DMS114 treated with DMSO at 0.1 percent for 48 hours (cell line): ENCODE measurements at regions not wholly inside any gene's neighbourhood (a gene's known extent, or its start where the extent isn't known, plus 50 kb on each side); places are given as distances from the start of the nearest gene placed in this dataset.
"Not testable (repeated sequence)": the region's sequence is repeated elsewhere in the genome, so short reads cannot be mapped to it uniquely, and the experiment has no call there.

Experiments
- DNase-seq: peaks from one replicate; lab custom pipeline; 2025; ENCODE audit not compliant: unreplicated experiment; lab: John Stamatoyannopoulos, UW

DNA sequence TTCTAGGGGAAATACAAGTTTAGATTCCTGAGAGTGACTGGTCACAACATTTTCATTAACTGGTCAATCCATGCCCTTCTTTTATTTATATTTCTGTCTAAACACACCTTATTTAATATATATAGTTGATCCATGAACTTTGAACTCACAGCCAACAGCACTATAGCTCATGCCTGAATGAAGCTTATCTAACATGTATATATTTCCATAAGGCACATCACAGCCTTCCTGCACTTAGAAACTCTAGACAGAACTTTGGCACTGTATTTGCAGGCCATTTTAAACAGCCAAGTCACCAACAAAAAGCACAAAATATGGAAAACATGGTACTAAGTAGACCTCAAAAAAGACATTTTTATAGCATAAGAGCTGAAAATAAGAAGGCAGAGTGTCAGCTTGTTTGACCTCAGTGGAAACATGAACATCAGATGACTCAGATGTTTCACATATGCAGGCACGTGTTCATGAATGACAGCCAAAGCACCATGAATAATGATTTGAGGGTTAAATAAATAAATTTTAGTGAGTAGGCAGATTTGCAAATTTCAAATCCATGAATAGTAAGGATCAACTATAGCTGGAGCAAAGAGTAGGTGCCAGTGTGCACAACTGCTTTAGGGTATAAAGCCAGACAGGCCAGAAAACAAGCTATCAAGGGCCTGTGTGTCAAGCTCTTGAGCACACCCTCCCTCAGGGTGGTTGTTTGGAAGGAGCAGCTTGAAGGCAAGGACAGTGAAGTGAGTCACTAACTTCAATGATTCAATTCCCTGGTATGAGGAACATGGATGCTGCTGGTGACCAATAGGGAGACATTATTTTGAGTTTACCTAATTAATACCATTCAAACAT is 88.9 kb upstream of the NT5E start:
- no peak for DNase-seq

DNA sequence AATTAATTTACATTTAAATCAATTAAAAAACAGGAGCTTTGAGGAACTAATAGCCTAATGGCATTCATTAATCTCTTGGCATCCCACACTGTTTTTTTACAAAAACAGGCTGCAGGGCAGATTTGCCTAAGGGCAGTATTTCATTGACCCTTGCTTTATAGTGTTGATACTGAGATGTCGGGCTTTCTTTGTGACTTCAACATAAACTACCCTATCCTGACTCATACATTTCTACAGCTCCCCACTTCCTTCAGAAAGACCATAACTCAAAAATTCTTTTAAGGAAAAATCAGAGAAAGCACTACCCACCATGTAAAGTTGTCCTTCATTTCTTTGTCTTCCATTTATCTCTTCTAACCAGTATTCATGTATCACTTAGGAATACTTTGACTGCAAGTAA is 92.2 kb upstream of the NT5E start:
- no peak for DNase-seq

DNA sequence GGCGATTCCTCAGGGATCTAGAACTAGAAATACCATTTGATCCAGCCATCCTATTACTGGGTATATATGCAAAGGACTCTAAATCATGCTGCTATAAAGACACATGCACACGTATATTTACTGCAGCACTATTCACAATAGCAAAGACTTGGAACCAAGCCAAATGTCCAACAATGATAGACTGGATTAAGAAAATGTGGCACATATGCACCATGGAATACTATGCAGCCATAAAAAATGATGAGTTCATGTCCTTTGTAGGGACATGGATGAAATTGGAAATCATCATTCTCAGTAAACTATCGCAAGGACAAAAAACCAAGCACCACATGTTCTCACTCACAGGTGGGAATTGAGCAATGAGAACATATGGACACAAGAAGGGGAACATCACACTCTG is 93.1 kb upstream of the NT5E start:
- DNase-seq: not testable (repeated sequence)

DNA sequence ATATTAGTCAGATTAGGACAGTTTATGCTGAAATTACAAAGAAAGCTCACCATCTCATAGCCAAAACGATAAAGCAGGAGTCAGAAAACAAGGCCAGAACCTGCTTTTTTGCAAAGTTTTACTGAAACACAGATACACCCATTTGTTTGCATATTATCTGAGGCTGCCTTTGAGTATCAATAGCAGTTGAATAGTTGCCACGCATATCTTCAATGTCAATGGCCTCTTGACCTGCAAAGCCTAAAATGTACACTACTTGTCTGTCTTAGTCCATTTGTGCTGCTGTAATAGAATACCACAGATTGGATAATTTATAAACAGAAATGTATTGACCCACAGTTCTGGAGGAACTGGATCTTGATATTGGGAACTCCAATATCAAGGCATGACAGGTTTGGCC is 94.1 kb upstream of the NT5E start:
- DNase-seq: no peak

DNA sequence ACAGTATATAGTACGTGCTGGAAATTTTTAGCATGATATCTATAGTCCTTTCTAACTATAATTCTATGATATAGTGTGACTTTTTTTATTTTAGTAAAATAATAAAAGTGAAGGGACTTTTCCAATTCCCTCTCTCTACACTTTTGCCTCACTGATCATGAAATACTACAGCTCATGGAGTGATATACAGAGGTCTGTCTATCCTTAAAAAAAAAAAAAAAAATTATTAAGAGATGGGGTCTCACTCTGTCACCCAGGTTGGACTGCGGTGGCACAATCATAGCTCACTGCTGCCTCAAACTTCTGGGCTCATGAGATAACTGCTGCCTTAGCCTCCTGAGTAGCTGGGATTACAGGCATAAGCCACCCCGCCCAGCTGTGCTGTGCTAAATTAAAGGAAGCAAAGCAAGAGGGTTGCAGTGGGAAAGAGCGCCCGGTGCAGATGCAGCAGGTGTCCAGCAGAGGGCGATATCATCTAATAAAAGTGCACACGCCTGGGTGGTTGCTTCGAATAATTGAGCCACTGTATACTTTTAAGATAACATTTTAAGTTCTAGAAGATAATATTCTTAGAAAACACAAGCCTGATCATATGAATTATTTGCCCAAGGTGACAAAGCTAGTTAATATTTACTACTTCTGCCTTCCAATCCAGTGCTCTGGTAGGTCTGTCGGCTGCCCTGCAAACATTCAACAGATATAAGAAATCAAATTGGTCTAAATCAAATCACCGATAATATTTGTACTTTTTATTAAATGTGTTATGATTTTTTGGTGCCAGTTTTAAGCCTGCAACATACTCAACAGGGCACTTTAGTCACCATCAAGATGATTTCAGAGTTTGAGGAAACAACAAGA is 94.9 kb upstream of the NT5E start:
- DNase-seq: peak; percentile 51

DNA sequence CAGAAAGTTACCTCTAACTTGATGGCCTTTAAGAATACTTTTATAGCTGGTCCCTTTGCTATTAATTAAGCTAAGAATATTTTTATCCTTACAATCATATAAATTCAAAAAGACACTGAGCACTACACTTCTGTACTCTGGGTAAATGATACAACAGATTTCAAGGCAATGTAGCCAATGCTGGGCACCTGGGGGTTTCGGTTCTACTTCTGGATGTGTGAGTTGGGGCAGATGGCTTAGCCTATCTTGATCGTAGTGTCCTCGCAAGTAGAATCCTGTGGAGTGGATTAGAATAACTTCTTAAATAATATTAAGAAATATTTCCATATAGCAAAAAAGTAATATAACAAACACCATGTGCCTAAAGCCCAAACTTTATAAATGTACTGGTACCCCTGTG is 96.9 kb upstream of the NT5E start:
- no peak for DNase-seq

DNA sequence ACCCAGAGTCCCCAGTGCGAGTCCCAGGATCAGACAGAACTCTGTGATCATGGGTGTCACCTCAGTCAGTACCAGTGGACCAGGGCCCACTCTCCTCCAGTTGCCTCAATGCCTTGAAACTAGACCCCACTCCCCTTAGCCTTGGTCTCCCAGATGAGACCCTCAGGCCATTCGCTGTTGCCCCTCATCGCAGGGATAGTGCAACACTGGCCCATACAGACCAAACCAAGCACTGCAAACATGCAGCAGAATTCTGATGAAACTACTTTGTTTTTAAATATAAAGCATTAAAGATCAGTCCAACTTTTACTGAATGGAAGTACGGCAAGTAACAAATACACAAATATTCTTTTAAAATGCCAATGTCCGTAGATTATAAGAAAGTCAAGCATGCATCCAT is 101.2 kb upstream of the NT5E start:
- no peak for DNase-seq

DNA sequence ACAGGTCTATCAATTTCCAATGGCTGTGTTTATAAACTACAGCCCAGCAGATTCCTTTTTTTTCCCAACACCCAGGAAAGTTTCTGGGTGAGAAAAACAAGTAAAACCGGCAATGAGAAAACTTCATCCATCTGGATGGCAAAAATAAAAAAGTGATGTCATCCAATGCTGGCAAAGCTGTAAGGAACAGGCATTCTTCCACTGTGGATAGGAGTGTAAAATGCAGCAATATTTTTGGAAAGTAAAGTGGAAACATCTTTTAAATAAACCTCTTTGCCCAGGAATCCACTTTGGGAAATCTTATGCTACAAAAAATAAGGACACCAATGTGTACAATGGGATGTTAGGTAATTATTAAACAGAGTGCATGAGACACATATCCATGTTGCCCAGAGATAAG is 102.1 kb upstream of the NT5E start:
- no peak for DNase-seq

DNA sequence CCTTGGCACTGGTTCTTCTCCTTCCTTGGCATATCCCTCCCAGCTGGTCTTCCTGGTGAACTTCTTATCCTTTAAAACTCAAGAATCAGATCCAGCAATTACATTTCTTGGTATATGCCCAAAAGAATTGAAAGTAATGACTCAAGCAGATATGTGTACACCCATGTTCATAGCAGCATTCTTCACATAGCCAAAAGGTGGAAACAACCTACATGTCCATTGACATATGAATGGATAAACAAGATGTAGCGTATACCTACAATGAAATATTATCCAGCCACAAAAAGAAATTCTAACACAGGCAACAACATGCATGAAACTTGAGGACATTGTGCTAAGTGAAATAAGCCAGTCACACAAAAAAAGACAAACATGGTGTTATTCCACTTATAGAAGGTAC is 103.7 kb upstream of the NT5E start:
- no peak for DNase-seq

DNA sequence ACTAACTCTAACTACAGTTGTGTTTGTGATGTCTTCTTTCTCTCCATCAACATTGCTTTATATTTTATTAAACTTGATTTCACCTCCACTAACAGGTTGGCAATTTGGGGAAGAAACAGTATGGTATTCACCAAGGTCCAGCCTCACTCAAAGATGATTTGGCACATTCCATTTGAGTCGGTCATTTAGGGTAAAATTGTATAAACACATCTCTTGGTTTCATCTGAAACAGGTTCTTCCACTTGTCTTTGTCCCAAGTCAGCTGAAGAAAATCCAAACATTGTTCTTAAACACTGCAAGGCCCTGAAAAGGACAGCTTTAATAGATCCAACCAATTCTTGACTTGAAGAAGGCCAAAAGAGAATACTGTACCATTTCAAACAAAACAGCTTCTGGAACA is 104.9 kb upstream of the NT5E start:
- DNase-seq: no peak

DNA sequence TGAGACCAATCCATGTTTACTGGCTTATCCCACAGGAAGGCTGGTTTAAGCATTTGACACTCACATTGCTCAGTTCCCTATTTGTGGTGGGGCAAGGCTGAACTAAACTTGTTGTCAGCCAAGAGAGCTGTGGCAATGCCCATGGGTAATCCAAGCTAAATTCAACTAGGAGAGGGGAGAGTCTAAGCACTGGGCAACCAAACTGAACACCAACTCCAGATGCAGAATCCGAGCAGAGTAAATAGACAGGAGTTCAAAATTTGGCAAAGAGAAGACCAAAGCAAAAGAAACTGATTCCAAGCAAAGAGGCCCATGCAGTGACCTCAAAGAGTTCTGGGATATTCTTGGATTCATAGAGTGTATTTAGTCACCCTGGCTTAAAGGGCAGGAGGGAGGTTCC is 106.5 kb upstream of the NT5E start:
- no peak for DNase-seq

DNA sequence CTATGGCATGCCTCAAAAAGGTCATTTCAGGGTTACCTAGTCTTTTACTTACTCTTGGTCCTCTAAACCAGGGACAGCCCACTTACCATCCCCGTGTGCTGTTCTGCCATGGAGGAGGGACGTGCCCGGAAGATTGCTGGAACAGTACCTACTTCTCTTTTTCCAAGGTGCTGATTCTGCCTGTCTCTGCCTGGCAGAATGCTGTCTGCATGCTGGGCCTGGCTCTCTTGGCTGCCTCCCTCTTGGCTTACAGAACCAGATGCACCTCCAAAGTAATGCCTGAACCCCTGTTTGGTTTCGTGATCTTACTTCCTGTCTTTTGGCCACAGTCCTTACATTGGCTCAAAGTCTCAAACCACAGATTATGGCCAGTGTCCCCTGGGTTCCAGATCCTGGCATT is 120.7 kb upstream of the NT5E start:
- no peak for DNase-seq

DNA sequence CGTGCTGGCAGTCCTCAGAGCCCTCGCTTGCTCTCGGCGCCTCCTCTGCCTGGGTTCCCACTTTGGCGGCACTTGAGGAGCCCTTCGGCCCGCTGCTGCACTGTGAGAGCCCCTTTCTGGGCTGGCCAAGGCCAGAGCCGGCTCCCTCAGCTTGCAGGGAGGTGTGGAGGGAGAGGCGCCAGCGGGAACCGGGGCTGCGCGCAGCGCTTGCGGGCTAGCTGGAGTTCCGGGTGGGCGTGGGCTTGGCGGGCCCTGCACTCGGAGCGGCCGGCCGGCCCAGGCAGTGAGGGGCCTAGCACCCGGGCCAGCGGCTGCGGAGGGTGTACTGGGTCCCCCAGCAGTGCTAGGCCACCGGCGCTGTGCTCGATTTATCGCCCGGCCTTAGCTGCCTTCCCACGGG is 124.1 kb upstream of the NT5E start:
- not testable (repeated sequence) for DNase-seq

DNA sequence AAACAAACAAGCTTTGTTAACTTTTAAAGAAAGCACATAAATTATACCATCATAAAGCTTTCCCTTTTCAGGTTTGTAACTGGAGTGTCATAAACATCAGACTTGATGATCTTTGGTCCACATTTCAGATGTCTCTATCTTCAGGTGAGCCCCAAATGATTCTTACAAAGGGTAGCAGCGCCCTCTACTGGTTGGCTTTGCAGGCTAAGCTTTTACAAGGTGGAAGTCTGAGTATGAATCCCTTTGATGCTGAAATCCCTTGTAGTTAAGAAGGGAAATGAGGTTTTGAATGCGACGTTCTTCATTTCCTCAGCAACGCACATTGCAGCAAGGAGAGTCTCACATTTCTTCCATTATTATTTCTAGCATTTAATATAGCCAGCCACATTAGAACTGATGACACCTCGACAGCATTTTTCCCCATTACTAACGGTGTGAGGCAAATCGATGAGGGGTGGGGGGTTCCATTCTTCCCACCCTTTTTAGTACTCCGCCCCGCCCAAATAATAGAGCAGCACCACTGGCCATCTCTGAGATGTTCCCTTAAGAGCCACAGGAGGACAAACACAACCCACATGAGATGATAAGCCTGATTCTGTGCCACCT is 126.3 kb upstream of the NT5E start:
- peak; percentile 10 for DNase-seq

DNA sequence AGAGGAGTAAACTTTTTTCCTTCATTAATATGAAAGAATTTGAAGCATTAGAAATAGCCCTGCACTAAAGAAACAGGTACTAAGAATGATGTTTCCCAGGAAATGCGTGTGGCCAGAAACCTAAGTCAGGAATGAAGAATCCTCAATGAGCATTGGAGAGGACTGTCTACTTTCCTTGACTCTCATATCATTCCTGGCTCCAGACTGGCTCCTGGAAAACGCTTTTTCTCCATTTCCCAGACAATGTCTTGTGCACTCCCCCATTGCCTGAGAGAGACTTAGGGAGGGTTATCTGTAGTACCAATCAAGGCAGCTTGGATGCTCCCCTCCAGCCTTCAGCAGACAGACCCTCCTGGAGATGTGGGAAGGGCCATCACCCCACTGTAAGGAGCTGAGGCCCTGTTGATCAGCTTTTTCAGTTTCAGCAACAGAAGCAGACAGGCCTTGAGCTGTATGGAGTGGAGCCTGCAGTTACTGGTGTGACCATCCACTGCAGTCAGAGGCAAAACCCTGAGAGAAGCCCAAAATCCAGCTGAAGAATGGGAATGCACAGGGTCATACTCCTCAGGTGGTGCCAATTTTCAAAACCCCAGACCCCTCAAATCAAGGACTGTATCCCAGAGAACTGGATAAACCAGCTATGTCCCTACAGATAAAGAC is 127.3 kb upstream of the NT5E start:
- DNase-seq: no peak

DNA sequence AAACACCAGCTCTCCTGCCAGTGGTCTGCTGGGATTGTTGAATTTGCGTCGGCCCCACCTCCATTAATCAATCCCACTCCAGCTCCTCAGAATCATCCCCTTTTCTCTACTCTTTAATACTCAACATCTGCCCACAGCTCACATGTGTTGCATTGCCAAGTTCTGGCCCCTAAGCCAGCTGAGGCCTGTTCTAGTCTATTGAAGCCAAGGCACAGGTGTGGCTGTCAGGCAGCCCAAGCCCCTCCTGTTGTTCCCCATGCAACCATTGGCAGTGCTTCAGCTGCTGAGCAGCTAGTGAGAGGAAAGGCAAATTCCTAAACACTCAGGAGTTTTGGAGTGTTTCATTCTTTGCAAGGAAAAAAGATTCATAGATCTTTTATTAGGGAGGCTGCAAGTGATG is 128.0 kb upstream of the NT5E start:
- no peak for DNase-seq

DNA sequence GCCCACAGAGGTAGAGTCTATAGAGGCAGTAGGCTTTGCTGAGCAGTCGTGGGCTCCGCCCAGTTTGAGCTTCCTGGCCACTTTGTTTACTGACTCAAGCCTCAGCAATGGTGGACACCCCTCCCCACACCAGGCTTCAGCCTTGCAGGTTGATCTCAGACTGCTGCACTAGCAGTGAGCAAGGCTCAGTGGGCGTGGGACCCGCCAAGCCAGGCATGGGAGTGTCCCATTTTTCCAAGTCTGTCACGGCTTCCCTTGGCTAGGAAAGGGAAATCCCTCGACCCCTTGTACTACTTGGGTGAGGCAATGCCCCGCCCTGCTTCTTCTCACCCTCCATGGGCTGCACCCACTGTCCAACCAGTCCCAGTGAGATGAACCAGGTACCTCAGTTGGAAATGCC is 135.3 kb upstream of the NT5E start:
- no peak for DNase-seq

DNA sequence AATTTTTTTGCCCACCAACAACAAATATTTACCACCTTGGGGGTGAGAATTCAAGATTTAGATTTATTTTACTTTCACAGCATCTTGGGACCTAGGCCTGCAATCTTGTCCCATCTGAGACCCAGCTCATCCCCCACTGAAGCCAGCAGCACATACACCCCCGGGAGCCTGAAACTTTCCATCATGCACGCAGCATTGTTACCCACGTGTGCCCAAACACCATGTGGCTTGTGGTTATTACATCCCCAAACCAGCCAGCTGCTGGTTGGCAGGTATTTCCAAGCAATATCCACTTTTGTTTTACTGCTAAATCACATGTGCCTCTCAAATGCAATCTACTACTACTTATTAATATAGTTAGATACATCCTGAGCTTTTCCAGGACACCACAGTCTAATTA is 149.3 kb upstream of the NT5E start:
- DNase-seq: no peak

DNA sequence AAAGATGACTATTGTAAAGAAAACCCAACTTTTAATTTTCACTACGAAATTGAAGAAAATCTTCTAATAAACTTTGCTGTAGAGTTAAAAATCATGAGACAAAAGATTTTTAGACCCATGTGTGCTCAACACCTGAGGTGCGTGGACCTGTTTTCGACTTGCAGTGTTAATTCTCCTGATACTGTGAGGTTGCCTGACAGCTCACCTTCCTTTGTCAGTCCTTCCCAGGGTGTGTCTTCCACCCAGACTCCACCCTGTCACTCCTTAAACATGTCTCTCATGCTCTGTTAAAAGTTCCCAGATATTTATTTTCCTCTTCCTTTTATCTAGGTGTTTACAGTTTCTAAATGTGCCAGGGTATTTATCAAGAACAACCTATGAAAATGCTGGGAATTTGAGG is 151.3 kb upstream of the NT5E start:
- DNase-seq: no peak

DNA sequence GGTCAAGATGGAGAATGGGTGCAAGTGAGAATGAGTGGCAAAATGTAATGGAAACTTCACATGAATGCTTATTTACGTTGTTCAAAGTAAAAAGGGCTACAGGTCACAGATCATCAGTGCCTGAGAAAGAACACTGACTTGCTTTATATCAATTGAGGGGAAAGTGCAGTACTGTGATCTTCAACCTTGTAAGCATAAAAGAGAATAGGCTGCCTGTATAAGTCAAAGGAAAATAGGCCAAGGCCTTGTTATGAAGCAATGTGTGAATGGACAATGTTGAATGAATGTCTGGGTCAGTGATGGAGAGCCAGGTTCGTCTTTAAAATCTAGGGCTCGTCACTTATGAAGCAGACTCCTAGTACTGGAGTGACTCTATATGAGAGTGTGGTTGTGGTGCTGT is 158.6 kb upstream of the NT5E start:
- no peak for DNase-seq

DNA sequence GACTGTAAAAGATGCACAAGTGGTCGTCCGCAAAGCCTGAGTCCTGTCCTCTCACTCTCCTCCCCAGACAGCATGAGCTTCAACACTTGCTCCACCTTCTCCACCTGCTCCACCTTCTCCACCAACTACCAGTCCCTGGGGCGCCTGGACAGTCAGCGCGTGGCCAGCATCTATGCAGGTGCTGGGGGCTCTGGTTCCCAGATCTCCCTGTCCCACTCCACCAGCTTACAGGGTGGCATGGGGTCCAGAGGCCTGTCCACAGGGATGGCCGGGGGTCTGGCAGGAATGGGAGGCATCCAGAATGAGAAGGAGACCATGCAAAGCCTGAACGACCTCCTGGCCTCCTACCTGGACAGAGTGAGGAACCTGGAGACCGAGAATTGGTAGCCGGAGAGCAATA is 162.2 kb upstream of the NT5E start:
- no peak for DNase-seq
